HCT116 (cell line): ENCODE measurements at regions not wholly inside any gene's neighbourhood (a gene's known extent, or its start where the extent isn't known, plus 50 kb on each side); places are given as distances from the start of the nearest gene placed in this dataset.

Experiments
- ATAC-seq: fragments of 200-7000 bp; cut with Tn5 transposase; 2 replicates; pipeline ENCODE4 v1.9.1; 2020; ENCODE audit warnings: mild to moderate bottlenecking, moderate library complexity
- BruUV-seq: library from RNA; stranded (reverse); fragments of 400-500 nt; replicated peaks from 2 replicates; lab custom pipeline; 2021; lab: Mats Ljungman, UMichigan
- CTCF ChIA-PET: fragments of 300-600 bp; sonication (Branson Sonifier 250); formaldehyde crosslinking; loops from one replicate; lab custom pipeline; 2021; ENCODE audit warnings: antibody characterized with exemption; lab: Charles Lee
- POLR2A ChIA-PET: fragments of 300-600, 350-600 bp; sonication (Branson Sonifier 250); formaldehyde crosslinking; loops from one replicate; lab custom pipeline; 2021; ENCODE audit warnings: antibody characterized with exemption; lab: Charles Lee
- RAD21 ChIA-PET, 2 experiments: fragments of 300-600 bp; sonication (Branson Sonifier 250); formaldehyde crosslinking; loops; one replicate each; lab custom pipeline; 2023; ENCODE audit warnings: low total read pairs in 2 of 2; ENCODE audit not compliant: uncharacterized antibody in 2 of 2, unreplicated experiment in 2 of 2, low non-redundant PET in 1 of 2; lab: Charles Lee
- DNase-seq: peaks from one replicate; pipeline ENCODE4 v3.0.0-alpha.2; 2010; ENCODE audit warnings: low read depth, low spot score
- H2AFZ ChIP-seq: fragments of 200-600 bp; shearing (Covaris generic), sonication (generic); 2 replicates; pipeline ENCODE4 v1.6.1; 2017; ENCODE audit warnings: low read depth, mixed run types, mixed read lengths, antibody characterized with exemption, low read length; ENCODE audit not compliant: poor library complexity, severe bottlenecking
- H3K27ac ChIP-seq: 2 replicates; pipeline ENCODE4 v1.5.1; 2012; ENCODE audit warnings: low read depth, low read length
- H3K27me3 ChIP-seq: fragments of 200-600 bp; sonication (generic); 2 replicates; pipeline ENCODE4 v1.6.1; 2016; ENCODE audit warnings: mixed run types, low read length, mixed read lengths; ENCODE audit not compliant: insufficient read depth
- H3K36me3 ChIP-seq, 2 experiments: fragments of 200-500 bp in 1 of 2; fragments of 200-600 bp in 1 of 2; sonication (Bioruptor generic) in 1 of 2; sonication (generic) in 1 of 2; 2 replicates each; pipeline versions ENCODE4 v1.5.1 to v1.6.1; 2014 to 2016; ENCODE audit warnings: low read length in 2 of 2, inconsistent platforms in 1 of 2, mixed read lengths in 1 of 2, mixed run types in 1 of 2; ENCODE audit not compliant: insufficient read depth in 2 of 2, control insufficient read depth in 1 of 2
- H3K4me1 ChIP-seq, 2 experiments: fragments of 200-600 bp in 1 of 2; sonication (generic) in 1 of 2; 2 replicates each; pipeline versions ENCODE4 v1.5.1 to v1.6.1; 2012 to 2017; ENCODE audit warnings: low read length in 2 of 2, inconsistent platforms in 1 of 2, mild to moderate bottlenecking in 1 of 2, mixed read lengths in 1 of 2, mixed run types in 1 of 2, moderate library complexity in 1 of 2; ENCODE audit not compliant: insufficient read depth in 2 of 2, control insufficient read depth in 1 of 2
- H3K4me2 ChIP-seq: fragments of 200-600 bp; sonication (generic); 2 replicates; pipeline ENCODE4 v1.6.1; 2017; ENCODE audit warnings: mixed run types, low read length, mixed read lengths
- H3K4me3 ChIP-seq, 2 experiments: fragments of 200-600 bp in 1 of 2; sonication (generic) in 1 of 2; replicated peaks in 1 of 2; 2 replicates each; pipeline ENCODE4 v1.5.1; 2011 to 2016; ENCODE audit warnings: low read length in 2 of 2, control low read depth in 1 of 2, low read depth in 1 of 2, mild to moderate bottlenecking in 1 of 2, mixed read lengths in 1 of 2, mixed run types in 1 of 2
- H3K79me2 ChIP-seq: fragments of 200-600 bp; sonication (generic); 2 replicates; pipeline ENCODE4 v1.6.1; 2017; ENCODE audit warnings: mild to moderate bottlenecking, mixed run types, low read length, moderate library complexity, mixed read lengths; ENCODE audit not compliant: insufficient read depth
- H3K9ac ChIP-seq: fragments of 200-600 bp; sonication (generic); 2 replicates; pipeline ENCODE4 v1.6.1; 2016; ENCODE audit warnings: low read length, mixed read lengths
- H3K9me2 ChIP-seq: fragments of 200-600 bp; sonication (generic), shearing (Covaris generic); 2 replicates; pipeline ENCODE4 v1.6.1; 2017; ENCODE audit warnings: mixed run types, mild to moderate bottlenecking, moderate library complexity; ENCODE audit not compliant: insufficient read depth
- H3K9me3 ChIP-seq, 2 experiments: fragments of 200-500 bp in 1 of 2; fragments of 200-600 bp in 1 of 2; sonication (Bioruptor generic) in 1 of 2; sonication (generic) in 1 of 2; 2 replicates each; pipeline ENCODE4 v1.6.1; 2014 to 2017; ENCODE audit warnings: low read length in 2 of 2, mixed read lengths in 2 of 2, inconsistent platforms in 1 of 2, low read depth in 1 of 2, mild to moderate bottlenecking in 1 of 2, mixed run types in 1 of 2, moderate library complexity in 1 of 2; ENCODE audit not compliant: control insufficient read depth in 1 of 2, insufficient read depth in 1 of 2
- H4K20me1 ChIP-seq: fragments of 200-600 bp; sonication (generic), shearing (Covaris generic); 2 replicates; pipeline ENCODE4 v1.6.1; 2017; ENCODE audit warnings: mixed run types, mild to moderate bottlenecking, moderate library complexity; ENCODE audit not compliant: insufficient read depth
- ATF3 ChIP-seq: IDR thresholded peaks from 2 replicates; pipeline ENCODE4 v1.6.1; 2012
- CEBPB ChIP-seq: IDR thresholded peaks from 2 replicates; pipeline ENCODE4 v1.6.1; 2012; ENCODE audit warnings: low read depth
- CTCF ChIP-seq, 3 experiments: fragments of 200-600 bp in 1 of 3; sonication (generic) in 1 of 3; IDR thresholded peaks in 2 of 3; conservative IDR thresholded peaks in 1 of 3; 2 replicates each; pipeline ENCODE4 v1.5.1; 2012 to 2017; ENCODE audit warnings: low read depth in 2 of 3, low read length in 2 of 3, antibody characterized with exemption in 1 of 3, borderline replicate concordance in 1 of 3, control low read depth in 1 of 3, mild to moderate bottlenecking in 1 of 3, mixed read lengths in 1 of 3, mixed run types in 1 of 3, moderate library complexity in 1 of 3; ENCODE audit not compliant: insufficient read depth in 1 of 3
- ELF1 ChIP-seq: IDR thresholded peaks from 2 replicates; pipeline ENCODE4 v1.6.1; 2012; ENCODE audit warnings: low read depth, borderline replicate concordance
- EZH2 ChIP-seq: fragments of 200-600 bp; sonication (generic); IDR thresholded peaks from 2 replicates; pipeline ENCODE4 v1.6.1; 2017; ENCODE audit warnings: antibody characterized with exemption, mixed run types
- FOSL1 ChIP-seq: IDR thresholded peaks from 2 replicates; pipeline ENCODE4 v1.6.1; 2012; ENCODE audit warnings: low read depth
- POLR2A ChIP-seq: IDR thresholded peaks from 2 replicates; pipeline ENCODE4 v1.7.0; 2011; ENCODE audit warnings: borderline replicate concordance; ENCODE audit not compliant: insufficient read depth, insufficient read length; ENCODE audit errors: extremely low read depth
- POLR2AphosphoS5 ChIP-seq: IDR thresholded peaks from 2 replicates; pipeline ENCODE4 v1.6.1; 2011; ENCODE audit warnings: mild to moderate bottlenecking, low read depth, low read length, moderate library complexity
- RAD21 ChIP-seq: IDR thresholded peaks from 2 replicates; pipeline ENCODE4 v1.6.1; 2012; ENCODE audit warnings: low read depth, mild to moderate bottlenecking
- SIN3A ChIP-seq: IDR thresholded peaks from 2 replicates; pipeline ENCODE4 v1.6.1; 2012; ENCODE audit warnings: low read depth
- SP1 ChIP-seq: IDR thresholded peaks from 2 replicates; pipeline ENCODE4 v1.6.1; 2012; ENCODE audit warnings: low read depth
- SRF ChIP-seq: IDR thresholded peaks from 2 replicates; pipeline ENCODE4 v1.6.1; 2012; ENCODE audit warnings: low read depth
- ZBTB33 ChIP-seq: IDR thresholded peaks from 2 replicates; pipeline ENCODE4 v1.6.1; 2011; ENCODE audit warnings: mild to moderate bottlenecking, low read length, moderate library complexity; ENCODE audit not compliant: insufficient replicate concordance; ENCODE audit errors: extremely low read depth
- ZFX ChIP-seq: fragments of 450-650 bp; IDR thresholded peaks from 2 replicates; pipeline ENCODE4 v1.6.1; 2017
- ZNF274 ChIP-seq: fragments of 200-500 bp; sonication (Bioruptor generic); IDR thresholded peaks from 2 replicates; pipeline ENCODE4 v1.6.1; 2014; ENCODE audit warnings: mild to moderate bottlenecking, low read depth, low read length, inconsistent platforms
- intact Hi-C: fragments of 100-400 bp; cut with micrococcal nuclease; formaldehyde crosslinking; loops from 2 replicates; pipeline ENCODE4 v1.10.0; 2022

GRCh38 chr18:62659698-62660097 is 55.6 kb upstream of the PHLPP1 start:
- Histone ChIP-seq H3K4me3 (no peak overlapping the region), H3K9me2 (no peaks in the 10 kb centered on the region), H3K4me1 (peaks cover 0 to 6% of the 10 kb centered on the region in 2 experiments; a peak in 1 of 4 replicates), H2AFZ (no peak overlapping the region), H3K27me3 (no peaks in the 10 kb centered on the region), H4K20me1 (no peaks in the 10 kb centered on the region), H3K9me3 (no peaks in the 10 kb centered on the region), H3K36me3 (no peaks in the 10 kb centered on the region), H3K4me2 (no peak overlapping the region), H3K9ac (no peak overlapping the region), H3K27ac (no peak overlapping the region), H3K79me2 (no peaks in the 10 kb centered on the region)
- DNase-seq: no peak
- CTCF ChIA-PET: interaction anchor here (0.6 kb wide), 1 partner anchor 22 kb away, joined by 3 read pairs; no protein-coding TSS in a partner anchor
- TF ChIP-seq ATF3: no peak
- TF ChIP-seq CTCF (IDR thresholded peaks at IDR 0.05 in 2 of 3, conservative IDR thresholded peaks at IDR 0.05 in 1 of 3; ENCODE audit: borderline replicate concordance in 1 of 3, insufficient read depth in 1 of 3, low read depth in 2 of 3, low read length in 2 of 3): peak in 1 of 3 experiments; percentile 13; a peak in 2 of 6 replicates
- TF ChIP-seq ZBTB33: no peak
- no peak for ATAC-seq
- RAD21 ChIA-PET: no interaction called here
- intact Hi-C loops: no loop called here
- POLR2A ChIA-PET: interaction anchor here (0.6 kb wide), 1 partner anchor 67 kb away, joined by 3 read pairs; no protein-coding TSS in a partner anchor
- BruUV-seq: no TSS peak

- Histone ChIP-seq H2AFZ (no peak overlapping the region), H3K9ac (no peak overlapping the region), H3K9me3 (no peaks in the 10 kb centered on the region), H3K79me2 (no peaks in the 10 kb centered on the region), H3K27me3 (no peaks in the 10 kb centered on the region), H3K4me2 (no peak overlapping the region), H3K9me2 (no peaks in the 10 kb centered on the region), H3K4me1 (peaks cover 0 to 6% of the 10 kb centered on the region in 2 experiments; a peak in 1 of 4 replicates), H4K20me1 (no peaks in the 10 kb centered on the region), H3K4me3 (no peak overlapping the region), H3K27ac (no peak overlapping the region), H3K36me3 (no peaks in the 10 kb centered on the region)
- CTCF ChIA-PET: no interaction called here
- ATAC-seq (no peak), DNase-seq (no peak)
- POLR2A ChIA-PET: no interaction called here
- RAD21 ChIA-PET: no interaction called here
- no TSS peak for BruUV-seq
- intact Hi-C loops: no loop called here
- TF ChIP-seq SP1 (no peak), CEBPB (no peak), EZH2 (no peak), ATF3 (no peak), FOSL1 (no peak), POLR2A (no peak), ZFX (no peak), RAD21 (no peak), ELF1 (no peak), POLR2AphosphoS5 (no peak), ZNF274 (no peak), SRF (no peak), SIN3A (no peak)
Measured at GRCh38 chr18:62660691-62661090, 54.6 kb upstream of the PHLPP1 start.
